ENCODE measurements at regions not wholly inside any gene's neighbourhood (a gene's known extent, or its start where the extent isn't known, plus 50 kb on each side); places are given as distances from the start of the nearest gene placed in this dataset.
A peak's percentile ranks its signal among the peaks of the same experiment; 100 is the strongest.

DNA sequence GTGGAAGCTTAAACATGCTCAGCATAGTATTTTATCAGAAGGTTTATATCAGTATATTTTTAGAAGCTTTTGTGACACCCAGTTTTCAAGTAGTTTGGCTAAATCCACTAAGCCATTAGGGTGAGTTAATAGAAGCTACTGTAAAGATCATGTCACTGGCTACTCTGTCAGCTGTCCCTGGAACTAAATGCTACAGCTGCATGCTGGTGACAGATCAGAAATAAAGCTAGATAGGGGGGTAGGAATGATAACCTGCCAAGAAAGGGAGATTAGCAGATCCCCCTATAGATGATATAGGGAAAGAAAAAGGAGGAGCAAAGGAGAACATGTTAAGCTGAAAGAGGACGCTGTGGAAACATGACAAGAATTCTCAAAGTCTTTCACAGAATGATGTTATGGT lies 363.2 kb downstream of the QKI start:
- no peak for DNase-seq (ENCODE audit: low read depth)

DNA sequence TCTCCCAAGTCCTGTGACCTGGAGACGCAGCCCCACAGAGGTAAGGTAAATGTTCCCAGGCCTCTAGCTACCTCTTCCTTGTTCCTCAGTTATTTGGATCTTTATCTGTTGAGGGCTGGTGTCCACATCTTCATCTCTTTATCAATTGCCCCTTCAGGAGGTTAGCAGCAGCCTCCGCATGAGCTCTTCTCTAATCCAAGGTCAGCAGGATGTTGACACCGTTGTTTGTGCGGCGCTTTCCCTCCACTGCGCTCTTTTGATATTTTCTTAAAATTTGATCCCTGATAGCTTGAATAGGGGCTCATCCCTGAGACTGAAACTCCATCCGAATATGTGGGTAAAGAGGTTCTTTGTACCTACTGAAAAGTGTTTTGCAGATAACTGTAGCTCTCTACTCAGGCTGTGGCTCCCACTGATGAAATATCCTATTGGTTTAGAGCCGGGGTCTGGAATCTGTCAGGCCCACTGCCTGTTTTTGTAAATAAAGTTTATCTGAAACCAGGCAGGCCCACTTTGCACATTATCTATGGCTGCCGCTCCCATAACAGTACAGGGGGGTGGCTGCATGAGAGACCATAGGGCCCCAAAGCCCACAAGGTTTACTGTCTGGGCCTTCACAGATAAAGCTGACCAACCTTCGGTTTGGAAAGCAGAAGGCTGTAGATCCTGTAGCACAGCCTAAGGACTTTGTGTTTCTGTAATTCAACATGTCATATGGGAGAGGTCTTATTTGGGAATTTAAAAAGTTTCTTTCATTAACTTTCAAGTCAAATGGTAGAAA lies 362.6 kb downstream of the QKI start:
- no peak for DNase-seq (ENCODE audit: low read depth)

DNA sequence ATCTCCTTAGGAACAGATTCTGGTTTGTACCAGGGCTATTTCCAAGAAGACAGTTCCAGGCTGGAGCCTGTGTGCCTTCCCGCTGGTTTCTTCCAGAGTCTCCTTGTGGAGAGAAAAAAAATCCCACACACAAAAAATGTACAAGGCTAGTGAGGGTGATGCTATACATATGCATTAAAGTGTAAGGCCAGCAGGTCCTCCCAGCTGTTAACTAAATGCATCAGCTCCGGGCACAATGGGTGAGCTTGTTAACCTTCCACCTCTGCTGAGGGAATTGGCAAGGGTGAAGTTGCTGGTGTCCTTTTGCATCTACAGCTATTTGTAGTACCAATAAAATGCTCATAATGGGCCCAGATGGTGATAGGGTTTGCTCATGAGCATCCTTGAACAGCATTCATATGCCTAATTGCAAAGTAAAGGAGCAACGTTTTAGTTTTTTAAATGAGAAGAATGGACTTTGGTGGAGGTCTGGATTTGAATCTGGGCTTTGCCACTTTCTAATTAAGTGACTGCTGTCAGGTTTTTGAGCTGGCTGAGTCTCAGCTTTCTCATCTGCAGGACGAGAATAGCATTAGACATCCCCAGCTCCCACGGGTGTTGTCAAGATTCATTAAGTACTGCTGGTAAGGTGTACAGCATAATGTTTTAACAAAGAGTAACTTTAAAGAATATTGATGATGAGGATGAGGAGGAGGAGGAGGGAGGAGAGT lies 361.8 kb downstream of the QKI start:
- DNase-seq (ENCODE audit: low read depth) = no peak

DNA sequence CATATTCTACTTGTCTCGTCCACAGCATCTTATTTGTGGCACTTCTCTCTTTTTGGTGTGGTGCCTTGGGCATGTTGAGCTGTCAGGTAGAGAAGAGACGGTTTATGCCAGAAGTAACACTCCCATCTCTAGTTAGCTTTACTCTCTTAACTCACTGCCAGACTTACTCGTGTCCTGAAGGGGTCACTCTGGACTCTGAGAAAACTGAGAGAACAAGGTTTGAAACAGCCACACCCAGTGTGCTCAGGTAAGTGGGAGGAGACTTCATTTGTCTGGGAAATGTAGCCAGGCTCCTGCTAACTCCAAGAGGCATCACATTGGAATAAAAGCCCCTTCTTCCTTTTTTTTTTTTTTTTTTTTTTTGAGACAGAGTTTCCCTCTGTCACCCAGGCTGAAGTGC lies 360.8 kb downstream of the QKI start:
- no peak for DNase-seq (ENCODE audit: low read depth)

DNA sequence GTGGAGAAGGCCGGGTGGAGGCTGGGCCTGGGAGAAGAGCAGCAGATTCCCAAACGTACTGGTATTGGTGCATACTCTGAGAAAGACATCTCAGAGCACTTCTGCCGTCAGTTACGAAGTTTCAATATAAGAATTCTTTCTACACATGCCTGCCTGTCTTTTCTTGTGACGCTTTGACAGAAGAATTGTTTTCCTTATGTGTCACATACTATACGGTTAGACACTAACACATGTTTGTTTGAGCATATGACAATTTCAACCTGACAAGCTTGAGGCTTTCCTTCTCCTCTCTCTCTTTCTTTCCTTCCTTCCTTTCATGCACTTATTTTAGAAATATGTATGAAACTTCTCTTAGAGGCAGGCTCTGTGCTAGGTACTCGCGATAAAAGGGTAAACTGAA lies 360.0 kb downstream of the QKI start:
- no peak for DNase-seq (ENCODE audit: low read depth)

DNA sequence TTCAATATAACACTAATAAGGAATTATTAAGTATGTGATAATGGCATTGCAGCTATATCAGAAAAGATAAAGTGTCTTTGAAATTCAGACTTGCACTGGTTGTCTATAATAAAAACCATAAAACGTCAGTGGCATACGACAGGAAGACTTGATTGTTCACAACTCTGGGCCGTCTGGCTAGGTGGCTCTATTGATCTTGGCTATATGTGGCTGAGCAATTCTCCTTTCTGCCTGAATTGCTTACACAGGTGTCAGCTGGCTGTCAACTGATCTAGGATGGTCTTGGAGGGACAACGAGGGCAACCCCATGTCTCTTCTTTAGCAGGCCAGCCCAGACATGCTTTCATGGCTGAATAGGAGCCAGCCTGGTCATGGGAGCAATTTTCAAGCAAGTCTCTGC lies 359.1 kb downstream of the QKI start:
- DNase-seq (ENCODE audit: low read depth) = no peak

DNA sequence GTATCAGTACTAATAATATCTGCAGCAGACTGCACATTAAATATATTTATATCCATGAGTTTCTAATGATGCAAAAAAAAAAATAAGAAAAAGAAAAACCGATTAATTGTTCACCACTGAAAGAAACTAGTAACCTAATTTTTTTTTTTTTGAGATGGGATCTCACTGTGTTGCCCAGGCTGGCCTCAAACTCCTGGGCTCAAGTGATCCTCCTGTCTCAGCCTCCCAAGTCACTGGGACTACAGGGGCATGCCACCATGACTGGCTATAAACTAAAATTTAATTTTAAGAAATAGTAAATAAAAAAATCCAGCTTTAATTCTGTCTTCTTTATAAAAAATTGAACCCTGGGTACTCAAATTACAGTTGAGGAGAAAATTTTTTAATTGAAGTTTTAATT lies 358.2 kb downstream of the QKI start:
- DNase-seq (ENCODE audit: low read depth) = no peak

DNA sequence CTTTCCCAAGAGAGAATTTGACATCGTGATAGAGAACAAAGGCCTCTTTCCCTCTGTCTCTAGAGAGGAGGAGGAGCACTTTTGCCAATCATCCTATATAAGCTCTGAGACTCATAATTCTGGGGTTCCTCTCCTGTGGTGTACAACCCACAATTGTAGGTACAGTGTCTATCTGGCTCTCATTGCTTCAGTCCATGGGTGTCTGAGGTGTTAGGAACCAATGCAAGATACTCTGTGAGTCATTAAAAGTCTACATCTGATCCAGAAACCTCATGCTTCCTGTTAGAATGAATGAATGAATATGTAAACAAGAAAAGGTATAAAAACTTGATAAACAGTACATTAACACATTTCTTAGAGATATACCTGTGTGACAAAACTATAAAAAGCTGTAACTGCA lies 356.7 kb downstream of the QKI start:
- DNase-seq (ENCODE audit: low read depth) = no peak

DNA sequence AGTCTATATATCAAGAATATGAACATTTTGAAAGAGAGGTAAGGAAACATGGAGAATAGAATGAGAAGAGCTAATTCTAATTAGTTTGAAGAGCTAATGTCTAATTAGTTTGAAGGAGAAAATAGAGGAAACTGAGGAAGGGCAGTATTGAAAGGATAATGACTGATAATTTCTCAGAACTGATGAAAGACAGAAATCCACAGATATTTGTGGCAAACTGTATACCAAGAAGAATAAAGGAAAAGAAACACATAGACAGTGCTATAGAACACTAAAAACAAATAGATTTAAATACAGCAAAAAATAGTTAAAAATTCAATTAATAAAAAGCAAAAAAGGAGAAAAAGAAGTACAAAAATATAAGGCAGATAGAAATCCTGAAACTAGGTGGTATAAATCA lies 354.4 kb downstream of the QKI start:
- DNase-seq (ENCODE audit: low read depth) = no peak

DNA sequence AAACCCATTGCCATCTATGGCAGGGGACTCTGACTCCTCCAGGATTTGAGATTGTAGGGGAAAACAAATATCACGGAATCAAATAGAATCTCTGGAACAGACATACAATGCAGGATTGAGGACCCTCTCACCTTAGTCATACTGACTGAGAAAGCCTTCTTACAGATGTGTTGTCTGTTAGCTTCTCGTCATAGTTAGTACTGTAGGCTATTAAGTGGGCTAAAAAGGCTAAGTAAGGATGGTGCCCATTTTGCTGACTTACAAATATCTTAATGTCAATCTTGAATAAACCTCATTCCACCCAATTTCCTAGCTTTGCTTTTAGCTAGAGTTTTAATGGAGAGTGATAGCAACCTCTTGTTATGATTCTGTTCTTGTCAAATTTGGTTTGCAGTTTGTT lies 352.4 kb downstream of the QKI start:
- no peak for DNase-seq (ENCODE audit: low read depth)

DNA sequence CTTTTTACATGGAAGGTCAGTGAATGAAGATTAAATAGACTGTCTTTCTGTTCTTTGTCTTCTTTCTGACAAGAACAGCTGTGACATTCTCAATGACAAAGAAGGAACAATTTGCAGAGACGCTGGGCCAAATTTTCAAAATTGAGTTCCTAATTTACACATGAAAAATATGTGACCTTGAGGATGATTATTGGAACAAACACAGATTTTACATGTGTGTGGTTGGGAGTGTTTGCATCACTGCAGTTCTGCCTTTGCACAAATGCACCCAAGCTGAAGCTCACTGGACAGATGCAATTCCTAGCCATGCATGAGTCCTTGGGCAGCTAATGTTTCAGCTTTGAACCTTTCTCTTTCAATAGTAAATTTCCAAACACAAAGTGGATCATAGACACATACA lies 350.8 kb downstream of the QKI start:
- no peak for DNase-seq (ENCODE audit: low read depth)

DNA sequence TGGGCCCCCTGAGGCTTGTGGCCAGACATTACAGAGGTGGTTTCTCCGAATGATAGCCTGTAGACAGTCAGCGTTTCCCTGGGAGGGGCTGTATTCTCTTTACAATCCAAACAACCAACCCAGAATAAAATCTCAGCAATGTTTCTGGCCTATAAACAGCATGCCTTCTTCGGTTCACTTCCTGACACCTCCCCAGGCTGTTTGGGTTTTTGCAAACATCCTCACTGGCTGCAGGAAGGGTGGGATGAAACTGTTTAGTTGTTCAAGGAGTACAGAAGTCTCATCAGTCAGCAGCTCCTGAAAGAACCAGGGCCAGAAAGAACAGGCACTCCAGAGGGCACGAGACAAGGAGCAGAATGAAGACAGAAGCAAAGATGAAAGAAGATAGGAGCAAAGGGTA lies 350.0 kb downstream of the QKI start:
- no peak for DNase-seq (ENCODE audit: low read depth)

DNA sequence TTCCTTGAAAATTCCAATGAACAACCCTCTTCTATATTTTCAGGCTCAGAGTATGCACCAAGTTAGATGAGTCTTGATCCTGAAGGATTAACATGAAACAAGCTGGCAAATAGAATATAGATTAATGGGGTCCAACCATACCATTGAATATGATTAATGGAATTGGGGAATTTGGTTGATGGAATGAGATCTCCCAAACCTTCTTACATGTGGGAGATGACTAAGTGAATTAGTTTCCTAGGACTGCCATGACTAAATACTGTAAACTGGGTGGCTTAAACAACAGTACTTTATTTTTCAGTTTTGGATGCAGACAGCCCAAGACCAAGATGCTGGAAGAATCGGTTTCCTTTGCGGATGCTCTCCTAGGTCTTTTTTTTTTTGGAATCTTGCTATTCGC lies 347.0 kb downstream of the QKI start:
- no peak for DNase-seq (ENCODE audit: low read depth)

DNA sequence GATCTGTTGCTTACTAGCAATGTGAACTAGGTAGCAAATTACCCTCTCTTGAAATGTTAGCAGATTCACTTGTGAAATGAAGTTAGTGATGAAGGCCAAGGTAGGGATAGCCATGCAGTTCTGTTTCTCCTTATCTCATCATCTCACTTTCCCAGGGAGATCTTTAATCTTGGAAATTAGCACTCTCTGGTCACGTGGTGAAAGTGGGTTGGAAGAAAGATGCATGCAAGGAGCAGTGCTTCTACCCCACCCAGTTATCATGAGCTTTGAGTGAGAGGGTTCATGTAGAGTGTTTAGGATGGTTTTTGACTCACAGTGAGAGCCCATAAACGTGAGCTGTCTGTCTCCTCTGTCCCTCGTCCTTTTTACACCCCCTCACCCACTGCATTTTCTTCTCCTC lies 346.3 kb downstream of the QKI start:
- DNase-seq (ENCODE audit: low read depth) = no peak

DNA sequence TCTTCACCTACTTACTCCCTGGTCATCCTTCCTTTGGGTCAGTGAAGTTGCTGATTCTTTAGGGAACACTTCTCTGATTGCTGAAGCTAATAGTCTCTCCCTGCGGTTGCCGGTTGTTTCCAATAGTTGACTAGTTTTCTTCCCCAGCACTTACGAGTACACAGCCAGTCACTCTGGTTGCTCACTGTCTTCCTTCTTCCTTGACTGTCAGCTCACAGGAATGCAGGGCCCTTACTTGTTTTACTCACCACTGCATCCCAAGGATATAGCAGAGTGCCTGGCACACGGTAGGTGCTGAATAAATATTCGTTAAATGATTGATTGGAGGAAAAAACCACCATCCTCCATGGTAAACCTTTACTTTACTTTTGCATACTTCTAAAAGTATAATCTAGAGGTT lies 345.0 kb downstream of the QKI start:
- no peak for DNase-seq (ENCODE audit: low read depth)

DNA sequence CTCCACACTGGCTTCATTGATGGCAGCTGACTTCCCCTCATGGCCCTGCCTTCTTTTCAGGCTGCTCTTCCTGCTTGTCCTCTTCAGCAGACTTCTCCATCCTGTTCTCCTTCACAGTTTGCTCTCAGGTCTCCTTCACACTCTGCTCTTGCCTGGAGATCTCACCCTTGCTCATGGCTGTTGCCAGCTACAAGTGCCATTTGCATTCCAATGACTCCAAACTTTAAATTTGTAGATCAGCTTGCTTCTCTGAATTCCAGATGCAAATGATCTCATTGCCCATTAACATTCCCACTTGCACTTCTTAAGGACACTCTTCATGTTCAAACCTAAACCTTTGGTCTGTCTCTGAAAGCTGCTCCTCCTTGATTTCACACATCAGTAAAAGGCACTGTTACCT lies 343.0 kb downstream of the QKI start:
- DNase-seq (ENCODE audit: low read depth) = no peak

DNA sequence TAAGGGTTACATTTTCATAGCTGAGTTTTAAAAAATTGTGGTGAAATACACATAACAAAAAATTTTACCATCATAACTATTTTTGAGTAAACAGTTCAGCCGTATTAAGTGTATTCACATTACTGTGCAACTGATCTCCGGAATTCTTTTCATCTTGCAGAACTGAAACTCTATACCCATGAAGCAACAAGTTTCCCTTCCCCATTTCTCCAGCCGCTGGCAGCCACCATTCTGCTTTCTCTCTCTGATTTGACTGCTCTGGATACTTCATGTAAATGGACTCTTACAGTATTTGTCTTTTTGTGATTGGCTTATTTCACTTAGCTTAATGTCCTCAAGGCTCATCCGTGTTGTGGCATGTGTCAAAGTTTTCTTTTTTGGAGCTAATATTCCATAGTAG lies 341.6 kb downstream of the QKI start:
- peak; percentile 34 for DNase-seq (ENCODE audit: low read depth)

DNA sequence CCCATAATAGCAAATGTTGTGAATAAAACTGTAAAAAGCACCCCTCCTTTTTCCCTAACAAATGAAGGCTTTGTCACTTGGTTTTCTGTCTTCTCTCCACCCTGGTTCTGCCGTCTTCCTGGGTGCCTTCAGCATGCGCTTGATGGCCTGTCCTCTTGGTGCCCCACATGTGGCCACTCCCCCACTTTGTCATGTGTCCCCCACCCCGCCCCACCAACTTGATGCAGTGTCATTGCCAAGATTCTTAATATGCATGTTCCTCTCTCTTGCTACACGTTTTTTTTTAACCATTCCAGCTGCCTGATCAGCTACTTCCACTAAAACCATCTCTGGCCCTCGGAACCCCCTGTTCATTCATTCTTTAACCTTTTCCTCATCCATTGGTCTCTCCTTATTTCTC lies 340.3 kb downstream of the QKI start:
- DNase-seq (ENCODE audit: low read depth) = no peak

DNA sequence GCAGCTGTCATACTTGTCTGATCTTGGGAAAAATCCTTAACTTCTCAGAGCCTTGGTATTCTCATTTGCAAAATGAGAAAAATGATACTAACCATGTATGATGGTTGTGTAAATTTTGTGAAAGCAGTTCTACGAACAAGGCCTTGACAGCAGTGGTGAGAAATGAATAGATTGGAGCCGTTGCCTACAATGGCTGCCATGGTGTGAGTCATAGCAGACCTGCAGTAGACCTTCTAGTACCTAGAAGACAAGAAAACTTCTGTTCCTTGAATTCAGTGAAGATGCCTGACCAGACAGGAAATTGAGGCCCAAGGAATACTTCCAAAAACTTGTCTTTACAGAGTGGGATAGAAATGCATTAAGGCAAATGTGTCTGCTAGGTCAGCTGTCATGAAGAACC lies 338.9 kb downstream of the QKI start:
- DNase-seq (ENCODE audit: low read depth) = no peak

DNA sequence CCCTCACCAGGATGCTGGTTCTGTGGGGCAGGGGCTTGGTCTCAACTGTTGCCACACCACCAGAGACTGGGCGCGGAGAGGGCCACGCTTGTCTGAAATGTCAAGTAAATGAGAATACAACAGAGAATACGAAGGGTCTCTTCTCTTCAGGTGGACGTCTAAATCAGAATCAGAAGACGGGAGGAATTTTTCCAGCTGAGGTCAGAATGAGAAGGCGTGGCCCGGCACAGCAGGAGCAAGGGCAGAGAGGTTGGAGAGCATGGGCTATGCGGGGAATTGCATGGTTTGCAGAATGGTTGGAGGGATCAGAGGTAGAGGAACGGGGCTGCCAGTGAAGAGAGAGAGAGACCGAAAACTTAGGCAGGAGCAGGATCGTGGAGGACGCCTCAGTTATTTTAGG lies 337.9 kb downstream of the QKI start:
- DNase-seq (ENCODE audit: low read depth) = no peak

DNA sequence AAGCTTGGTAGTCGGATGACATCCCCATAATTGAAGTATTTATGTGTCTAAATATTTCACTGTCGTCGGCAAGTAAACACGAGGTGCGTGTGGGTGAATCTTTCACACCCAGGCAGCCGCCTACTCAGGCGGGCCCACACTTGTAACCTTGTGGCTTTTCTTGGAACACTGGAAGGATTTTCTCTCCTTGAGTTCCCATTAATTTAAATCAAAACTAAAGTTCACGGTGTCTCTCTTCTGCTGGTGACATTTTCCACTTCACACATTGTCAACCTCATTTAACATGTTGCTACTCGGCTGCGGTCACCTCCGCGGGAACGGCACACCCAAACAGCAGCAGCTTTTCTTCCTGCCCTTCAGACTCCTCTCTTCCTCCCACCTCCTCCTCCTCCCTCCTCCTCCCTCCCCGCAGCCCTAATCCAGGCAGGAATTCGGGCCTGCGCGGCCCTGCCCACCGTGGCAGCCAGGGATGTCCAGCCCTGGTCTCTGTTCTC lies 336.6 kb downstream of the QKI start:
- DNase-seq (ENCODE audit: low read depth) = no peak

DNA sequence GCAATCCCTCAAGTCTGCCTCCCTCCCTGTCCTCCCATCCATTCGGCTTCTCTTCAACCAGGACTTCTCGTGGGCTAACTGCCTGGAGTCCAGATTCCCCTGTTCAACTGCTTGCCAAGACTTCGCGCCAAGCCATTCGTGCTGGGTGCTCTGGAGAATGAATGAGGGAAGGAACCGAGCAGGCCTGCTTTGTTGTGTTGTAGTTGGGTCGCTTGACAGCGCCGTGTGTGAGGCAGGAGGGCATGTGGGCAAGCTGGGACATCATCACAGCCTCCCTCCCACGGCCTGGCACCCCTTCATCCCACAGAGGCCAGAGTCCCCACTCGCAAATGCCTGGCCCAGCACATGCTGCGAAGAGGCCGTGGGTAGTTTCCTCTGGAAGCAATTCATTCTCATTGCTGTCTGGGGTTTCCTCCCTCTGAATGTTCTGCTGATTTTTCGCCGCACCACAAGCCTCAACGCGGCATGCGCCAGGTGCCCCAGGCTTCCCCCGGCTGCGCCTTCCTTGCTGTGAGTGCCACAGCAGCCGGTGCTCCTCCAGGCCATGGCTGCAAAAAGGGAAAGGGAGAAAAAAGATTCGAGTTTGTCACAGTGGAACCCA lies 336.0 kb downstream of the QKI start:
- DNase-seq (ENCODE audit: low read depth) = no peak

DNA sequence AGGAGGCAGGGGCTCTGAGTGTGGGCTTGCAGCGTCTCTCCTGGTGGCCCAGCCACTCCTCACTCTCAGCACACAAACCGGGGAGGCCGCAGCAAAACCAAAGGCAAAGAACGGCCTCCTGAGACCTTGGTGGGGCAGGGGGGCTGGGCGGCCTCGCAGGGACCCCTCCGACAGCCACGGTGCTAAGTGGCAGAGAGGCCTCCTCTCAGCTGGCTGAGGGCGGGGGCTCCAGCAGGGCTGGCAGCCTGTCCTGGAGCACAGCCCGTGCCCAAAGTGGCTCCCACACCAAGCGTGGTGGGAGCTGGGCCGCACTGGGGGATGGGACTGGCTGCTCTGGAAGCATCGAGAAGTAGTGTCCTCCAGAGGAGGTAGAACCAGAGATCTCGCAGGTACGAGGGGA lies 334.4 kb downstream of the QKI start:
- no peak for DNase-seq (ENCODE audit: low read depth)

All from LHCN-M2 (cell line).